ENCODE measurements at regions not wholly inside any gene's neighbourhood (a gene's known extent, or its start where the extent isn't known, plus 50 kb on each side); places are given as distances from the start of the nearest gene placed in this dataset.
"Not testable (repeated sequence)": the region's sequence is repeated elsewhere in the genome, so short reads cannot be mapped to it uniquely, and the experiment has no call there.

GRCh38 chr16:9014389-9014788 is 50.7 kb upstream of the USP7 start:
- no peak for DNase-seq

GRCh38 chr16:9015489-9015888 is 51.8 kb upstream of the USP7 start:
- no peak for DNase-seq

GRCh38 chr16:9016005-9016404 is 52.3 kb upstream of the USP7 start:
- DNase-seq: not testable (repeated sequence)

- no peak for DNase-seq
Observed at GRCh38 chr16:9016824-9017223, 53.1 kb upstream of the USP7 start.

GRCh38 chr16:9027070-9027799 is 63.5 kb upstream of the USP7 start:
- DNase-seq: no peak

- not testable (repeated sequence) for DNase-seq
Observed at GRCh38 chr16:9028491-9028890, 63.0 kb upstream of the HAPSTR1 start.

- DNase-seq: no peak
Observed at GRCh38 chr16:9031107-9031506, 60.3 kb upstream of the HAPSTR1 start.

- peak; percentile 11 for DNase-seq
Observed at GRCh38 chr16:9033125-9033830, 58.2 kb upstream of the HAPSTR1 start.

- DNase-seq: no peak
Observed at GRCh38 chr16:9034056-9034455, 57.4 kb upstream of the HAPSTR1 start.

- DNase-seq: no peak
Observed at GRCh38 chr16:9035996-9036395, 55.4 kb upstream of the HAPSTR1 start.

GRCh38 chr16:9039210-9039609 is 52.2 kb upstream of the HAPSTR1 start:
- DNase-seq: no peak

- no peak for DNase-seq
Observed at GRCh38 chr16:9040800-9041412, 50.5 kb upstream of the HAPSTR1 start.

Data from NCI-H345 (cell line).